NCI-H1092 (cell line): ENCODE measurements at regions not wholly inside any gene's neighbourhood (a gene's known extent, or its start where the extent isn't known, plus 50 kb on each side); places are given as distances from the start of the nearest gene placed in this dataset.
"Not testable (repeated sequence)": the region's sequence is repeated elsewhere in the genome, so short reads cannot be mapped to it uniquely, and the experiment has no call there.

Experiments used
- DNase-seq: peaks from one replicate; lab custom pipeline; 2025; lab: John Stamatoyannopoulos, UW

GRCh38 chr12:127169321-127170181 is 1097.4 kb upstream of the TMEM132C start:
- no peak for DNase-seq

GRCh38 chr12:127170226-127171180 is 1096.5 kb upstream of the TMEM132C start:
- no peak for DNase-seq

GRCh38 chr12:127172861-127173260 is 1094.1 kb upstream of the TMEM132C start:
- no peak for DNase-seq

GRCh38 chr12:127173971-127174370 is 1093.0 kb upstream of the TMEM132C start:
- DNase-seq, result not testable (repeated sequence)

GRCh38 chr12:127174881-127175280 is 1092.1 kb upstream of the TMEM132C start:
- no peak for DNase-seq

- DNase-seq, result no peak
Observed at GRCh38 chr12:127175361-127175760, 1091.6 kb upstream of the TMEM132C start.

- no peak for DNase-seq
Observed at GRCh38 chr12:127176804-127177203, 1090.2 kb upstream of the TMEM132C start.

GRCh38 chr12:127178052-127178451 is 1088.9 kb upstream of the TMEM132C start:
- no peak for DNase-seq

- no peak for DNase-seq
Observed at GRCh38 chr12:127178463-127178862, 1088.5 kb upstream of the TMEM132C start.

GRCh38 chr12:127179176-127179575 is 1087.8 kb upstream of the TMEM132C start:
- no peak for DNase-seq

- DNase-seq, result no peak
Observed at GRCh38 chr12:127182018-127182417, 1085.0 kb upstream of the TMEM132C start.

- DNase-seq, result no peak
Observed at GRCh38 chr12:127189992-127190391, 1077.0 kb upstream of the TMEM132C start.

GRCh38 chr12:127191129-127191528 is 1075.8 kb upstream of the TMEM132C start:
- DNase-seq, result no peak

- DNase-seq, result no peak
Observed at GRCh38 chr12:127192391-127192790, 1074.6 kb upstream of the TMEM132C start.

GRCh38 chr12:127193341-127193740 is 1073.6 kb upstream of the TMEM132C start:
- no peak for DNase-seq

GRCh38 chr12:127194176-127194575 is 1072.8 kb upstream of the TMEM132C start:
- DNase-seq, result no peak

- no peak for DNase-seq
Observed at GRCh38 chr12:127205781-127206555, 1061.0 kb upstream of the TMEM132C start.

GRCh38 chr12:127209318-127209717 is 1057.7 kb upstream of the TMEM132C start:
- no peak for DNase-seq

GRCh38 chr12:127214186-127214585 is 1052.8 kb upstream of the TMEM132C start:
- no peak for DNase-seq

- no peak for DNase-seq
Observed at GRCh38 chr12:127223011-127223410, 1044.0 kb upstream of the TMEM132C start.

GRCh38 chr12:127223731-127224130 is 1043.2 kb upstream of the TMEM132C start:
- no peak for DNase-seq

GRCh38 chr12:127230843-127231260 is 1036.1 kb upstream of the TMEM132C start:
- no peak for DNase-seq
